Fibroblast of villous mesenchyme (primary cell): ENCODE measurements at regions not wholly inside any gene's neighbourhood (a gene's known extent, or its start where the extent isn't known, plus 50 kb on each side); places are given as distances from the start of the nearest gene placed in this dataset.

Source experiments
- DNase-seq: peaks from one replicate; pipeline ENCODE4 v3.0.0-alpha.2; 2010; ENCODE audit warnings: low read depth
- H3K4me3 ChIP-seq: 2 replicates; pipeline ENCODE4 v1.5.1; 2011; ENCODE audit warnings: low read depth, mild to moderate bottlenecking, low read length
- TF ChIP-seq, protein P1 (sequence below): IDR thresholded peaks from 2 replicates; pipeline ENCODE4 v1.5.1; 2012; ENCODE audit warnings: low read depth, mild to moderate bottlenecking, low read length; ENCODE audit not compliant: insufficient read depth

DNA sequence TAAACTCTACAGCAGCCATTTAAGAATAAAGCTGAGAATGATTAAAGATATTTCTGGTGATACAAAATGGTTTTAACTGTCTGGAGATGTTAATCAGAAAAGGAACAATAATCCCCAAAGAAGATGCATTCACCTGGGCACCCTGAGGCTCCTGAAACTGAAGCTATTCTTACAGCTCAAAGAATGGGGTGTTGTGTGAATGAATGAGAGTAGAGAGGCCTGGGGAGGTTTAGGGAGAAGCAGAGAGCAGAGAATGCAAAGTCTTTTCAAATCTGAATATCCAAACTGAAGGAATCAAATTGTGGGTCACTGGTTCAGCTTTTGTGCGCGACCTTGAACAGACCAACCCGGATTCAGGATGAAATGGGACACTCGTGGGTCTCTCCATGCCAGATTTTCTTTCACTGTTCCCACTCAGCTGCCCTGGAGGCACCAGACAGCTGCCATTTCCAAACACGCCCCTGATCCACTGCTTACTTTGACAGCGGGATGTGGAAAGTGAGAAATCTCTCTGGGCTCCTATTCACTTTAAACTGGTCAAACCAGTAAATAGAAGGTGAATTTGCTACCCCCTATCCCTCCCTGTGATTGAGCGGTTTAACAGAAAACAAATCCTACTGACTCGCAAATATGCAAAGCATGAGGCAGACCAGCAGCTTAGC lies 485.5 kb upstream of the THBS1 start:
- H3K4me3 ChIP-seq: no peak overlapping the region
- DNase-seq: no peak
- TF ChIP-seq, protein P1, sequence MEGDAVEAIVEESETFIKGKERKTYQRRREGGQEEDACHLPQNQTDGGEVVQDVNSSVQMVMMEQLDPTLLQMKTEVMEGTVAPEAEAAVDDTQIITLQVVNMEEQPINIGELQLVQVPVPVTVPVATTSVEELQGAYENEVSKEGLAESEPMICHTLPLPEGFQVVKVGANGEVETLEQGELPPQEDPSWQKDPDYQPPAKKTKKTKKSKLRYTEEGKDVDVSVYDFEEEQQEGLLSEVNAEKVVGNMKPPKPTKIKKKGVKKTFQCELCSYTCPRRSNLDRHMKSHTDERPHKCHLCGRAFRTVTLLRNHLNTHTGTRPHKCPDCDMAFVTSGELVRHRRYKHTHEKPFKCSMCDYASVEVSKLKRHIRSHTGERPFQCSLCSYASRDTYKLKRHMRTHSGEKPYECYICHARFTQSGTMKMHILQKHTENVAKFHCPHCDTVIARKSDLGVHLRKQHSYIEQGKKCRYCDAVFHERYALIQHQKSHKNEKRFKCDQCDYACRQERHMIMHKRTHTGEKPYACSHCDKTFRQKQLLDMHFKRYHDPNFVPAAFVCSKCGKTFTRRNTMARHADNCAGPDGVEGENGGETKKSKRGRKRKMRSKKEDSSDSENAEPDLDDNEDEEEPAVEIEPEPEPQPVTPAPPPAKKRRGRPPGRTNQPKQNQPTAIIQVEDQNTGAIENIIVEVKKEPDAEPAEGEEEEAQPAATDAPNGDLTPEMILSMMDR: no peak

DNA sequence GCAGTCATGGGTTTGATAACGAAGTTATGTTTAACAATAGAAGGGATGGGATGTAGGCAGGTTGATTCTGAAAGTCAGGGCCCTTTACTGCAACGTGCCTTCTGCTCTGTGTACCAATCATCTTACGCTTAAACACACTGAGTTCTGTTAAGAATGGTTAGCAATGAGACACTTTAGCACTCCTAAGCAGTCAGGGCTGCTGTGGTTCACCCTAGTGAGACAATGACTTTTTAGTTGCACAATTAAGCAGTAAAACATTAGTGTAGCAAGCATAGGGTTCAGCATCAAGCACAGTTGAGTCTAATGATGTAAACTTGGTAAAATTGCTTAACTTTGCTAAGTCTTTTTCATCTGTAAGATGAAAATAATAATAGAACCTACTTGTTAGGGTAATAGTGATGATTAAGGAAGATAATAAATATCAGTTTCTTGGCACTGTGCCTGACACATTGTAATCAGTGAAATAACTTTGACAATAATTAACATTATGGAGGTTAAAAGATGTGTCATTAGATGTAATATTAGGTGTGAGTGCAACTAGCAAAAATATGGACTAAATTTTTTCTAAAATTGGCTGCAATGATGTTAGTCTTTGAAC lies 484.2 kb upstream of the THBS1 start:
- H3K4me3 ChIP-seq: no peak overlapping the region
- TF ChIP-seq, protein P1: no peak
- DNase-seq: peak; percentile 28

DNA sequence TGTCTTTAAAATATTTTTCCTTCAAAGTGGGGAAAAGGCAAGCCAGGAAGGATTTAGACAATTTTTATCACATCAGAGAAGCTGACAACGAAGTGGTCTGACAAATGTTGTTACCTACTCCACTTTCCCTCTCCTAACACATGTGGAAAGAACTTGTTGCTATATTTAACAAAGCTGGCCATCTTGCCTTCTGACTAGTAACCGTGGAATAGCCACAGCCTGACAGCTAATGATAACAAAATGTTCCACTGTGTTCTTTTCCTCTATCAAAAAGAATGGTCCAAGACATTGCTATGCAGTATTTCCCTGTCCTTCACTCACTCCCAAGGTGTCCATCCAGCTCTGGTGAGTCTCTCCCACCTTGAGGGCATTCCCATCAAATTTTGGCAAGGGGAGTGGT lies 481.4 kb upstream of the THBS1 start:
- H3K4me3 ChIP-seq: no peak overlapping the region
- DNase-seq: no peak
- TF ChIP-seq, protein P1: no peak

DNA sequence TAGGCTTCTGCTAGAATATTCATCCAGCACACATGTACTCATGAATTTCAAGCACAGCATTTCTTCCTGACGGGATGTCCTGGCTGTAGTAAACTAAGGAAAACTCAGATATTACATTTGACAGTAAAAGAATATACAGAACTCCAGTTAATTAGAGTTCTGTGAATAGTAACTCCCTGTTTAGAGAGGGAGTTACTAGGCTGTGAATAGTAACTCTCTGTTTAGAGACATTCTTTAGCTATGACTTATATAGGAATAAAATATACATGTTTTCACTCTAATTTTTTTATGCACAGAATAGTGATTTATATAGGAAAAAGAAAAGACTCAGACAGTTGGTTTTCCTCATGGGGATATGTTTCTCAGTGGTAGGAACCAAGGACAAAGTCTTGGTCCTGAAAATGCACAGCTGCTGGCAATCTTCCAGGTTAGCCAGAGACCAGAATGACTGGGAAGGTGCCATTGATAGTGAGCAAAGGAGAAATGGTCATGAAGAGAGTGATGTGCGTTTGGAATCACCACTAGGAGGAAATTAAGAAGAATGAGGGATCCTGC lies 480.7 kb upstream of the THBS1 start:
- no peak overlapping the region for H3K4me3 ChIP-seq
- TF ChIP-seq, protein P1: no peak
- DNase-seq: no peak

DNA sequence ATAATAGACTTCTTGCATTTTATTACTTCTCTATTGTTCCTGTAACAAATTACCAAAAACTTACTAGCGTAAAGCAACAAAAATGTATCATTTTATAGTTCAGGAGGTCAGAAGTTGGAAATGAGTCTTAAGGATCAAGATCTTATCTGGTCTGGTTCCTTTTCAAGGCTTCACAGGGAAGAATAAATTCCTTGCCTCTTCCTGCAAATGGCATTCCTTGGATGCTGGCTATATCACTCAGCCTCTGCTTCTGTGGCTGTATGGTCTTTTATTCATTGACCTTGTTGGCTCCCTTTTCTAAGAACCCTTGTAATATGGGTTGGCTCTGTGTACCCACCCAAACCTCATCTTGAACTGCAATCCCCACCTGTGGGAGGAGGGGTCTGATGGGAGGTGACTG lies 478.4 kb upstream of the THBS1 start:
- no peak overlapping the region for H3K4me3 ChIP-seq
- DNase-seq: no peak
- TF ChIP-seq, protein P1: no peak

DNA sequence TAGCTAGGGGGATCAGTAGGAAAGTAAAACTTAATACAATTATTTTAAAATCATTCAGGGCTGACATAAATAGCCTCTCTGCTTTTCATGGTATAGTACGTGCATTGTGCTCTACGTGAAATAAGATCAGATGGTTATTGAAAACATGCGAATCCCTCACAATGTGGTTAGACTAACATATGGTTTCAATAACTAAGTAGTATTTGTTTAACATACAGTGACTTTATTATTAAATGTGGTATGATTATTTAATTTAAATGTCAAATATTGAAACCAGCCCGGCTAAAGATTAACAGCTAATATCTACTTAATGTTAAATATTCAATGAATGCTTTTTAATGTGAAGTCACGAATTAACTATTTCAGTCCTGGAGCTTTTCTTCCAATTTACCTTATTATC lies 473.9 kb upstream of the THBS1 start:
- H3K4me3 ChIP-seq: no peak overlapping the region
- no peak for DNase-seq
- TF ChIP-seq, protein P1: no peak
